ENCODE measurements at regions not wholly inside any gene's neighbourhood (a gene's known extent, or its start where the extent isn't known, plus 50 kb on each side); places are given as distances from the start of the nearest gene placed in this dataset.

DNA sequence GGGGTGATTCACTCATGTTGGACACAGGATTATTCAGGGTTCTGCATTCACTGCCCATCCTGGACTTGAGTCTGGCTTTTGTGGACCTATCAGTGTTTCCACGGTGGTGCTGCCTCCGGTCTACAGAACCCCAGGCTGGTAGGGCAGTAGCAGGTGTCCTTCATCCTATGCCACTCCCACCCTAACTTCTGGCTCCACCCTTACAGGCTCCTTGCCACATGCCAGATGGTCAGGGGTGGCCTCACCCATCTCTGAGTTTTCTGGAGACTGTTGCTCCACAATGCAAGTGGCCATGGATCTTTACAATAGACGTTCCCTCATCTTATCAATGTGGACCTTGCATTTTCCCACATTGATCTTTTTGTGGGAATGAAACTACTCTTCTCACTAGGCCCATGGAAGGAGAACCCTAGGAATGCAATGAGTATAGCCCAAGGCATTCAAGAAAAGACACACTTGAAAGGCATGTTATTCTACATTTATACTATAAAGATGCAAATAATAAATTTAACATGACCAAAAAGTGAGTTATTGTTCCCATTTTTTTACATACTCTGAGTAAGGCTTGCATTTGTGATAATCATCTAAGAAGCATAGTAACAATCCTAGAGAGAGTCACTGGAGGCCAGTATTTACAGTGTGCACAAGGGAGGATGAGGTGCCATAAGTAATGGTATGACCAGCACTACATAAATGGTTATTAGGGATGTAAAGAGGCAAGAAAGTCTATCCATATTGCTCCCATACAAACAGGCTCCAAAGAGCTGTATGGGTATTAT, 57.4 kb upstream of the ADO start:
- no peak for ATAC-seq
- WGBS: 96% methylated on average over 3 of the region's 3 CpGs

DNA sequence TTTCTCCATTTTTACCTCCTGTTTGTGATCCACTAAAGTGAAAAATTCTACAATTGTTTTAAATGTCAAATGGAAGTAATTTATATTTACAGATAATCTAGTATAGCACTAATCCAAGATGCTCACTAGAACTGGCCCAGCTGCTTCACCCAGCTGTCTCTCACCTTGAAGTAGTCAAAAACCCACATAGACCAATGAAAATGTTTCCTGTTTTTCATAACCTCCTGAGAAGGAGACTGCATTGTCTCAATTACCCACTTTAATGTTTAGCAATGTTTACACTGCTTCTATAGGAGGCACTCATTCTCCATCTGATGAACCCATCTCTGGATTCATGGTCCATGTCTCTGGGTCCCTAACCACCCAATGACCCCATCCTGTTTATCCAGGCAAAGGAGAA, 56.1 kb upstream of the ADO start:
- DNase-seq: no peak
- H3K4me1 ChIP-seq (ENCODE audit: control insufficient read depth, insufficient read depth, low read length): no peaks in the 10 kb centered on the region
- H3K27ac ChIP-seq (ENCODE audit: low read length): no peak overlapping the region
- no peak for ATAC-seq
- intact Hi-C loops (cut with DNase I): no loop called here
- H3K27me3 ChIP-seq (ENCODE audit: control insufficient read depth, insufficient read depth): no peaks in the 10 kb centered on the region
- H3K9me3 ChIP-seq (ENCODE audit: control insufficient read depth, low read length): no peaks in the 10 kb centered on the region
- no peak overlapping the region for H3K4me3 ChIP-seq (ENCODE audit: low read length)

More for the DNA sequence above, 57.4 kb upstream of the ADO start:
- no peak for DNase-seq
- Histone ChIP-seq H3K4me1 (ENCODE audit: control insufficient read depth, insufficient read depth, low read length) (no peaks in the 10 kb centered on the region), H3K9me3 (ENCODE audit: control insufficient read depth, low read length) (no peaks in the 10 kb centered on the region), H3K4me3 (ENCODE audit: low read length) (no peak overlapping the region), H3K27me3 (ENCODE audit: control insufficient read depth, insufficient read depth) (no peaks in the 10 kb centered on the region), H3K27ac (ENCODE audit: low read length) (no peak overlapping the region)
- intact Hi-C loops (cut with DNase I): no loop called here

DNA sequence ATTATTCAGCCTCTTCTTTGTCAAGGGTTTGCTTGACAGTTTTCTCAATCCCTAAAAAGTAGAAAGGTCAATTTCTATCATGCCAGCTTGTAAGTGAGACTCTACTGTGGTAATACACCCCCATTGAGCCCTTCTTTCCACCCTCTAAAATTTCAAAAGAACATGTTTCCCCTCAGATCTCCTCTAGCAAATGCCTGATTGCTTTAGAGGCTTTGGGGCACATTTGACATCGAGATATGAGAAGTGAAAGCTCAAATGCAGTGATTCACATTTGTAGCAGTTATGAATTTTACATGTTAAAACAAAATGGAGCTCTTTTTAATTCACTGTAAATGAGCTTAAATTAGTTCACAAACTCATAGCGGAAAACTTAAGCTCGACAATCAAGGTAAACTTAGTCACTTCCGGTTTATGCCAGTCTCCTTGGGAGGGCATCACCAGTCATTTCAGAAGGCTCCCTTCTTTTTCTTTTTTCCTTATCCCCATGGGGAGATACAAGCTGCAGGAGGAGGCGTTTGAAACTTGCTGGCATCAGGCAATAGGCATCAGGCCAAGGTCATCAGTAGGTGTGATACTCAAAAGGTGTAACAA, 55.3 kb upstream of the ADO start:
- no peak overlapping the region for H3K4me3 ChIP-seq (ENCODE audit: low read length)
- no peaks in the 10 kb centered on the region for H3K27me3 ChIP-seq (ENCODE audit: control insufficient read depth, insufficient read depth)
- no peak for DNase-seq
- H3K27ac ChIP-seq (ENCODE audit: low read length): no peak overlapping the region
- intact Hi-C loops (cut with DNase I): no loop called here
- WGBS: 77% methylated on average over 5 of the region's 5 CpGs
- H3K4me1 ChIP-seq (ENCODE audit: control insufficient read depth, insufficient read depth, low read length): no peaks in the 10 kb centered on the region
- H3K9me3 ChIP-seq (ENCODE audit: control insufficient read depth, low read length): no peaks in the 10 kb centered on the region
- ATAC-seq: no peak

Measured in right cardiac atrium (tissue), 5 donors.